HS-5 (cell line): ENCODE measurements at regions not wholly inside any gene's neighbourhood (a gene's known extent, or its start where the extent isn't known, plus 50 kb on each side); places are given as distances from the start of the nearest gene placed in this dataset.
"Not testable (repeated sequence)": the region's sequence is repeated elsewhere in the genome, so short reads cannot be mapped to it uniquely, and the experiment has no call there.

Experiments
- DNase-seq: peaks from one replicate; pipeline ENCODE4 v3.0.0-alpha.2; 2012; ENCODE audit warnings: low read depth

DNA sequence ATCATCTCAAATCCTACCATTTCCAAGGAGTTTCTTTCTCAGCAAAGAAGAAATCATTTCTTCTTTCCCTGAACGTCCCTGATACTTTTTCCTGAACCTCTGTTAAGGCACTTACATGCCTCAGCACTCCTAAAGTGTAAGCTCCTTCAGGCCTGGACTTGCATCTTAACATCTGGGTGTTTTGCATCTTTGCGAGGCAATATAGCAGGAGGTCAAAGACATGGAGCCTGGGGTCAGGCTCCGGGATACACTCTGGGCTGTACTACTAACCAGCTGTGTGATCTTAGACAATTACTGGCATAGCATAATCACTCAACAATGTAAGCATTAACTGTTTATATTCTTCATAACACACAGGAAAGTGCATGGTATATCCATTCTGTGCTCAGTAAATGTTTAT, 275.5 kb upstream of the BOD1L1 start:
- no peak for DNase-seq

- DNase-seq = no peak
Observed at GRCh38 chr4:13903901-13904300, 276.4 kb upstream of the BOD1L1 start.

GRCh38 chr4:13905543-13905942, 278.0 kb upstream of the BOD1L1 start:
- DNase-seq = peak; percentile 85

DNA sequence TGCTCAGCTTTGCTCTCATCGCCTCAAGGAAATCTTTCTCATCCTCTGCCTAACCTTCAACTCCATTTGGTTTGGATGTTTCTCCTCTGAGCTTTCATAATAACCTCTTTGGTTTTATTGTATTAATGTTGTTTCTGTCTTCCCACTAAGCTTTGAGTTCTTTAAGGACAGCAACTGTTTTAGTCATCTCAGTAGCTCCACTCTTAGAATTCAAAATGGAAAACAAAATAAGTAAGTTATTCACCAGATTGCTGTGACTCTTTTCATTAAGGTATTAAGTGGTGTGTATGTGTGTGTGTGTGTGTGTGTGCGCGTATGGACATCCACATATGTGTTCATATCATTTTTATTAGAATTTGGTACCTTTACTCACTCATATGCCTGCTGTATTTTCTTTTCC, 279.2 kb upstream of the BOD1L1 start:
- no peak for DNase-seq

DNA sequence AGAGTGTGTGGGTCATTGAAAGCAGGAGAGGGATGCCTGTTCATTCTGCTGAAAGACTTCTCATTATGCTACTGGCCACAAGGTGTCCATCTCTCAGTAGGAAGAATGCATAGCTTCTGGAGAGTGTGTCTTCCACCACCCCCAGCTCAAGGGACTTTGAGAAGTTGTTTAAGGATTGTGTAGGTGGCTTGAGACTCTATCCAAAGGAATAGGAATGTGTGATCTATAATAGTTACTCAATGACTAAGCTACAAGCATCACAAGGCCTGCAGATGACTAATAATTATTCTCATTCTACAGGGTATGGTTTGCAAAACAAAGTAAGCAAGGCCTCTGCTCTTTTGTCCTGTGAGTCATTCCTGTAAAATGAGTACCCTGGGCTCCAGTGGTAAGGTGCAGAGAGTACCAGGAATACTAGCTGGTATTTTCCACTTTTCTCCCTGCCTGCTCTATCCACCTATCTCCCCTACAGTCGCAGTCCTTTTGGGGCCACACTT, 279.8 kb upstream of the BOD1L1 start:
- peak; percentile 92 for DNase-seq

DNA sequence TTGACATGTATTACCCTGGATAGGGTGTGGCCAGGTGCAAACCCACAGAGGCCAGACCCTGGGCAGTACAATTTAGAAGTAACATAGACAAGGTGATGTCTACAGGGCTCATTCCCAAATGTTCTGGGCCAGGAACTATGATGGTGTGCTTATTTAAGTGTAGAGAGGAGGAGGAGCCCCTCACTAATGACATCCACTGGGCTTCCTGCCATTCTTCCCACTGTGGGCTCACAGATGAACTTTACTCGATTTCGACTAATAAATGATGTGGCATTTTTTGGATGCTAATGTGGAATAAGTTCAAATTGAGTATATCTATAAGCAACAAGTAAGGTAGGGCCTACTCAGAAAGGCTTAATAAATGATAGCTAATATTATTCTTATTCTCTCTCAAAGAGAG, 280.9 kb upstream of the BOD1L1 start:
- DNase-seq = no peak

GRCh38 chr4:13910556-13910955, 283.0 kb upstream of the BOD1L1 start:
- no peak for DNase-seq

DNA sequence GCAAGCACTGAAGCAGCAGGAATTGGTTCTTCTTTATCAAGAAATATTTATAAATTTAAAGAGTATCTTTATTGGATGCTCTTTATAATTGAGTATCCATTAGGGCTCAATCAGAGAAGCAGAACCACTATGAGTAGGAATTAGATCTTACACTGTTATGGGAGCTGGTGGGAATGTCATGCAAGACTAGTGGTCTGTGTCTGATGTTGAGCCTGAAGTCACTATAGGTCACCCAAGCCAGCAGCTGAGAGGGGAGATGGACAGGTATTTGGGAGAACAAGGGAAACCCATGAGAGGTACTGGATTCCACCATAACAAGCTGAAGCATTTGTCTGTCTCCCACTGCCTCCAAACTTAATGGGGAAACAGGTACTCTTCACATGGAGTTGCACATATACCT, 283.7 kb upstream of the BOD1L1 start:
- DNase-seq = no peak

DNA sequence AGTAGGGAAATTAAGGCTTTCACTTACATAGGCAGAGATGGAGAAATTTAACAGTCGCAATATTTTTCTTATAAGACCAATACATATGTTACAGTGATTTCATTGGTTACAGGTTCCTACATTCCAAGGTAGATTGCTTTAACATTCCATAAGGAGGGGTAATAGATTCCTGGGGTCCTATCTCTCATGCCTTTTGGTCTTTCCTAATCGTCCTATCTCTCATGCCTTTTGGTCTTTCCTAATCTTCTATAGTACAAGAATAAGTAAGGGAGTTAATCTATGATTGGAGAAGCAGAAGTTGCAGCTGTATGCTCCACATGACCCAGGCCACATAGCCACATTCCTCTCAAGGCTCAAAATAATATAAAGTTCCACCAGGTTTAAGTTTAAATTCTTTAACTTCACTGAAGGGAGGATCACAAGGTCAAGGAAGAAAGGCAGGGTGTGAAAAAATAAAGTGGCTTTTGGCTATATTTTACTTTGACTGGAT, 285.0 kb upstream of the BOD1L1 start:
- no peak for DNase-seq

GRCh38 chr4:13912966-13913365, 285.4 kb upstream of the BOD1L1 start:
- DNase-seq = no peak

DNA sequence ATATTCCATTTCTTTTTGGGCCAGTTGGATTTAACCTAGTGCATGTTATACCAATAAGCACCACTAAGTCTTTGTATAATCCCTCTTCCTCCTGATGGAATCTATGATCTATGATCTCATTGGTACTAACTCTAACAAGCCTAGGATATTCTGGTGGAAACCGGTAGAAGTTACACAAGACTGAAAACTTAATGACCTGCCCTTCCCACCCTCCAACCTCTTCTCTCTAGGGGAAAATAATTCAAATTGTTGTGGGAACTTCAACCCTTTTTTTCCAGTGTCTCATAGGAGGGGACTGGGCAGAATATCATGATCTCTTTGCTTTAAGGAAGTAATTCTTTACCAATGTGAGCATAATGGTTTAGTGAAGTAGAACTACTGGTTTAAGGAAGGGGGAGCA, 289.5 kb upstream of the BOD1L1 start:
- DNase-seq = no peak

DNA sequence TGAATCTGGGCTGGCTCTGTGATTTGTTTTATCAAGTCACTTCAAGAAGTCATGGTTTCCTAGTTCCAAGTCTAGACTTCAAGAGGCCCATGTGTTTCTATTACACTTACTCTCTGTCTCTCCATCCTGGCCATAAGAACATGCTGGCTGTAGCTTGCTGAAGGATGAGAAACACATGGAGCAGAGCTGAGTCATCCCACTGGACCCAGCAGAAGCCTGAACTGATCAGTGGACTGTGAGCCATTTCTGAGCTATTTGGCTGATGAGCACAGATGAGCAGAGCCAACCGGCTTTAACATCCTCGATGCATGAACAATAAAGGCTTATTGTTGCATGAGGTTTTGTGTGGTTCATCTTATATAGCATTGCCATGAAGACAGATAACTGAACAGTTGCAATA, 290.6 kb upstream of the BOD1L1 start:
- DNase-seq = peak; percentile 96

DNA sequence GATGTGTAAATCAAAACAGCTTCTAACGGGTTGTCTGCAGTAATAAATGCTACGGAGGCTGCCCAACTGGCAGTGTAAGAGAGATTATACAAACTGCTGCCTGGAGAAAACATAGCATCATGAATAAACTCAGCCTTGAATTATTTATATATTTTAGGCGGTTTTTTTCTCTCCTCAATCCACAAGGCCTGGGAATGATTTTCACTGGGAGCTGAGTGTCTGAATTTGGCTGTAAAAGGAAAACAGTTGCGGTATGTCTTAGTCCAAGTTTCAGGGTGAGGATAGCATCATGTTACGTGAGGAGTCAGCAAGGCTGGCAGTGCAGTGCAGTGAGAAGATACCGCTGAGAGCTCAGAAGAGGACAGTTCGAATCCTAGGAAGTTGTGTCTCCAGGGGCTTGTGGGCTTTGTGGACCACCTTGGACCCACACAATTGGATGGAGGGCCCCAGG, 291.5 kb upstream of the BOD1L1 start:
- no peak for DNase-seq

DNA sequence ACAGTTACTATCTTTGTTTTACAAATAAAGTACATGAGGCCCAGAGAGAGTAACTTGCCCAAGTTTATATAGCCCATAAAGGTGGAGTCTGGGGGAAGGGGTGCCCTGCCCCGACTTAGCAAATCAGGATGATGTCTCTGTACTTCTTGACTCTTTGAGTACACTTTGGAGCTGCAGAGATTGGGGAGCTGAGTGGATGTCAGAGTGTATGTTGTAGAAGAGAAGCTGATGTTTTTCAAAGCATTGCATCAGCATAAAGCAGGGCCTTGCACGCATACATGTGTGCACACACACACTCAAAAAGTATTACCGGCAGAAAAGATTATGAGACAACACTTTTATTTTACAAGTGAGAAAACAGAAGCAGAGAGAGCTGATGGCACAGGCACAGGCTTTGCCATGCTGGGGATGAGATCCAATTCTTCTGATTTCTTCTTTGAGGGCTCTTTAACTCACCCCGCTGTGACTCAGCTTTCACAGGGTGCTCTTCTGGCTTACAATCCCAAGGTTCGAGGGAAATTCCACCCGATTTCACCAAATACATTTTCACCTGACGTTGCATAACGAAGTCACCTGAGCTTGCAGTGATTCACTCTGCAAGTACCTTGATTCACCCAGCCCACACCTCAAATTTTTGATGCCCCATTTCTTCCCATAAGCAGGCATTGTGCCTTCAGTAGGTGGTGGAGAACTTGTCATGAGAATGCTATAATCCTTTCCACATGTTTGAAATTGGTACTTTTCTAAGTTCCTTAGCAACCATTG, 292.8 kb upstream of the BOD1L1 start:
- DNase-seq = no peak

- peak; percentile 98 for DNase-seq
Observed at GRCh38 chr4:13920901-13921300, 293.4 kb upstream of the BOD1L1 start.

DNA sequence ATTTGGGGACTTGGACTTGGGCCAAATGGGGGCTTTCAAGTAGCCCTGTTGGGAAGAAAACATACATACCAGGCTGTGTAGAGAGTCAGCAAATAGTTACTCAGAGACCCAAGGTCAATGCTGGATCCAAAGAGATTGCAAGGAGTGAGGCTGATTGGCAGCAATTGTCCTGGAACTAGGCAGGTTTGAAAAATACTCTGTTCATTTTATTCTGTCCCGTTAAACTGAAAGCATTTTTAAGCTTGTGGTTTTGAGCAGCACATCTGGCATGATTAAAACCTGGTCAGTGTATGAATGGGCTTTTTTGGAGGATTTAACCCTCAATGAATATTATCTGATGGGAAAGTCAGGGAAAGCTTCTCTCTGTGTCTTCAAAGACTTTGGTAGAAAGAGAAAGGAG, 294.3 kb upstream of the BOD1L1 start:
- DNase-seq = no peak

GRCh38 chr4:13922459-13922858, 294.9 kb upstream of the BOD1L1 start:
- DNase-seq = no peak

DNA sequence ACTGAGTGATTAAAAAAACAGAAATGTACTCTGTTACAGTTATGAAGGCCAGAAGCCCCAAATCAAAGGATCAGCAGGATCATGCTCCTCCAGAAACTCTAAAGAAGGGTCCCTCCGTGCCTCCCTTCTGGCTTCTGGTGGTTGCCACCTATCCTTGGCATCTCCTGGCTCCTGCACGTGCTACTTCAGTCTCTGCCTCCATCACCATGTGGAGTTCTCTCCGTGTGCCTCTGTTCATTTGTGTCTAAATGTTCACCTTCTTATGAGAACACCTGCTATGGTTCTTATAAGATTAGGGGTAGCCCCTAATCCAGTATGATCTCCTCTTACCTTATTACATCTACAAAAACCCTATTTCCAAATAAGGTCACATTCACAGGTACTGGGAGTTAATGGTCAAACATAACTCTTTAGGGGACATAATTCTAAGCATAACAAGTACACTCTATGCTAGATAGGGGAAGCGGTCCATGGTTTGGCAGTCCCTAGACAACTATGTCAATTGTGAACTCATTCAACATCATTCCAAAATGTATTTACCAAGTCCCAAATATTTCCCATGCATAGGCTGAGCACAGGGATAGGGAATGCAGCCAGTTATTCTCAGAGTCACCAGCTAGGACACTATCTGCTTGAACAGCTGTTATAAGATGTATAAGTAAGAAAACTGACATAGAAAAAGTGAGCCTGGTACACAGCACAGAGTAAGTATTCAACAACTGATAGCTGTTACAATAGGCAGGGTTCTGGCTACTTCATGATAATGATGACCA, 295.5 kb upstream of the BOD1L1 start:
- DNase-seq = no peak

- not testable (repeated sequence) for DNase-seq
Observed at GRCh38 chr4:13924900-13925299, 297.4 kb upstream of the BOD1L1 start.

- DNase-seq = no peak
Observed at GRCh38 chr4:13928214-13928613, 300.7 kb upstream of the BOD1L1 start.

GRCh38 chr4:13930155-13930554, 302.6 kb upstream of the BOD1L1 start:
- no peak for DNase-seq

GRCh38 chr4:13933191-13933590, 305.7 kb upstream of the BOD1L1 start:
- DNase-seq = no peak

GRCh38 chr4:13938299-13938698, 310.8 kb upstream of the BOD1L1 start:
- DNase-seq = no peak
